Endothelial cell of hepatic sinusoid (primary cell): ENCODE measurements at regions not wholly inside any gene's neighbourhood (a gene's known extent, or its start where the extent isn't known, plus 50 kb on each side); places are given as distances from the start of the nearest gene placed in this dataset.
"Not testable (repeated sequence)": the region's sequence is repeated elsewhere in the genome, so short reads cannot be mapped to it uniquely, and the experiment has no call there.

Source experiments
- in situ Hi-C: cut with HindIII; loops from 2 replicates; pipeline ENCODE4 v1.10.0; 2017; ENCODE audit warnings: low sequenced_read_pairs

- in situ Hi-C loops: not testable (repeated sequence)
Measured at GRCh38 chr7:145805496-145805895, 311.1 kb upstream of the CNTNAP2 start.

GRCh38 chr7:145797507-145797906 lies 319.1 kb upstream of the CNTNAP2 start:
- in situ Hi-C loops: no loop called here

DNA sequence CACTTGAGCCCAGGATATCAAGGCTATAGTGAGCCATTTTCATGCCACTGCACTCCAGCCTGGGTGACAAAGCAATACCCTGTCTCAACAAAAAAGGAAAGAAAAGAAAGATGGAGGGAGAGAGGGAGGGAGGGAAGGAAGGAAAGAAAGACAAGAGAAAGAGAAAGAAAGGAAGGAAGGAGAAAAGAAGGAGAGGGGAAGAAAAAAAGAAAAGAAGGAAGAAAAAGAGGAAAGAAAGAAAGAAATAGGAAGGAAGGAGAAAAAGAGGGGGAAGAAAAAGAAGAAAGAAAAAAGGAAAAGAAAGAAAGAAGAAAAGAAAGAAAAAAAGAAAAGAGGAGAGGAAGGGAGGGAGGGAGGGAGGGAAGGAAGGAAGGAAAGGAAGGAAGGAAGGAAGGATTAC lies 321.5 kb upstream of the CNTNAP2 start:
- in situ Hi-C loops: no loop called here

GRCh38 chr7:145784809-145785780 lies 331.5 kb upstream of the CNTNAP2 start:
- in situ Hi-C loops: no loop called here

DNA sequence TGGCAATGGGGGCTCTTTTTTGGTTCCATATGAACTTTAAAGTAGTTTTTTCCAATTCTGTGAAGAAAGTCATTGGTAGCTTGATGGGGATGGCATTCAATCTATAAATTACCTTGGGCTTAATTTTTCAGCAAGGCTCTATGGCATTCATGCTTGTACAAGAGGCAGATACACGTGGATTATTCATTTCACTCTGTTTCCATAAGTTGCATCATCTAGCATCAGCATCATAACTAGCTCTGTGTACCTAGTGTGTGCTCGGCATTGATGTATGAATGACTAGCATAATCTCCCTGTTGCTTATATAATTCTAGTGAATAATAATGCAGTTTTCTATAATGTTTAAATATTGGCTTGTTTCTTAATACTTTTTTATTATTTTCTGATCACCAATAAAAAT lies 335.2 kb upstream of the CNTNAP2 start:
- in situ Hi-C loops: not testable (repeated sequence)

- in situ Hi-C loops: no loop called here
Measured at GRCh38 chr7:145779140-145779539, 337.5 kb upstream of the CNTNAP2 start.

DNA sequence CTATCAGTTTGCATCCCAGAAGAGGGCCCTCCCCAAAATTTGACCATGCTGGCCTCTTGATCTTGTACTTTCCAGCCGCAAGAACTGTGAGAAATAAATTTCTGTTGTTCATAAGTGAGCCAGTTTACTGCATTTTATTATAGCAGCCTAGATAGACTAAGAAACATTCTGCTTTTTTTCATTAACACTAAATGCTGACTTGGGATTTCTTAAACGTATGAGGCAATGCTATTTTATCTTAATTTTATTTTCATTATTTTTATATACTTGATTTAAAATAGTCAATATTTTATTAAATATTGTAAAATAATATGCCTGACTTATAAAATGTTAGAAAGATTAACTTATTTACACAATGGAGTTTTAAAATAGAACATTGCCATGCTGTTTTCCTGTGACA lies 341.8 kb upstream of the CNTNAP2 start:
- in situ Hi-C loops: no loop called here

DNA sequence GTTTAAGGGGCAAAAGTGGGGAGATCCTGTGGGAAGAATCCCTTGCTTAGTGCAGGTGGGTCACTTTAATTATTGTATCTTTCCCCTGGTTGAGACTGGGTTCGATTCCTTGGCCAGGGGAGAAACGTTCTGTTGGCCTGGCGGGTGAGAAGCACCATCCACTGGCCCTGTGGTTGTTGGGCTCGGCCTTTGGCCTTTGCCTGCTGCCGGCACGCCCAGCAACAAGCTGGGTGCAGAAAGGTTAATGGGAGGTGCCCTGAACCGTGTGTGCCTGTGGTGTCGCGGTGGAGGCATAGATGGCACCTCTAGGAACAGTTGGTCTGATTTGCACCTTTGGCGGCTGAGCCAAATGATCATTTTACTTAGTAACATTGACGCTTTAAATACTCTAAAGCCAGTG lies 363.6 kb upstream of the CNTNAP2 start:
- in situ Hi-C loops: no loop called here

DNA sequence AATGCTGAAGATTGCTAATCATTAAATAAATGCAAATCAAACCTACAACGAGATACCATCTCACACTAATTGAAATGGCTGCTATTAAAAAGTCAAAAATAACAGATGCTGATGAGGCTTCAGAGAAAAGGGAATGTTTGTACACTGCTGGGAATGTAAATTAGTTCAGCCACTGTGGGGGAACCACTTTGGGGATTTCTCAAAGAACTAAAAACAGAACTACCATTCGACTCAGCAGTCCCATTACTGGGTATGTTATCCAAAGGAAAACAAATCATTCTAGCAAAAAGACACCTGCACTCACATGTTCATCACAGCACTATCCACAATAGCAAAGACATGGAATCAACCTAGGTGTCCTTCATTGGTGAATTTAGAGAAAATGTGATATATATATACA lies 379.0 kb upstream of the CNTNAP2 start:
- in situ Hi-C loops: no loop called here

- in situ Hi-C loops: no loop called here
Measured at GRCh38 chr7:145735061-145735460, 381.5 kb upstream of the CNTNAP2 start.

DNA sequence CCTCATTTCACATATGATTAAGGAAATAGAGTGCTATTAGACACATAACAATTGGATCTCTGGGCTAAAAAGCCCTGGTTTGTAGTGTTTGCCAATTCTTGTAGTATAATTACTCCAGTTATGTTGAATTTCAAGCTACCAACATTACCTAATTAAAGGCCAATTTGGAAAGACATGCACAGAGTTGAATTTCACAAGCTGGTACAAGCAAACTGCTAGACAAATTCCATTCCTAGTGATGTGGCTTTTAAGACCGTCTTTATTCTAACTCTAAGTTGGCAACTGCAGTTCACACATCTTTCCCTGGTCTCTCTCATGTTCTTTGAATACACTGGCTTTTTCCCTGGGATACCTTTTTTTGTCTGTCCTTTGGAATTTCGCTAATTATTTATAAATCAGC lies 384.1 kb upstream of the CNTNAP2 start:
- in situ Hi-C loops: no loop called here

DNA sequence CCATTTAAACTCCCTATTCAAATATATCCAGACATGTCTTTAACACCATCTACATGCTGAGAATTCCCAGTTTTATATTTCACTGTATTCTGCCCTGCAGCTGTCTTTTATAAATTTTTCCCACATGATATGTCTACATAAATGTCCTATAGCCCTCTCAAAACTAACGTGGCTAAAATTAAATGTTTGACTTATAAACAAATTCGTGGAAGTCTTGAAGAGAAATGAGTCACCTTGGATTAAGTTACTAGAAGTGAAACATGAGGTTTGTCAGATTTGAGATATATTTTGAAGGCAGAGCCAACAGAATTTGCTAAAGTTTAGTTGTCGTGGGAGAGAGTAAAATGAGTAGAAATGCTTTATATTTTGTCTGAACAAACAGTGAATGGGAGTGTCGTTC lies 386.9 kb upstream of the CNTNAP2 start:
- in situ Hi-C loops: no loop called here

DNA sequence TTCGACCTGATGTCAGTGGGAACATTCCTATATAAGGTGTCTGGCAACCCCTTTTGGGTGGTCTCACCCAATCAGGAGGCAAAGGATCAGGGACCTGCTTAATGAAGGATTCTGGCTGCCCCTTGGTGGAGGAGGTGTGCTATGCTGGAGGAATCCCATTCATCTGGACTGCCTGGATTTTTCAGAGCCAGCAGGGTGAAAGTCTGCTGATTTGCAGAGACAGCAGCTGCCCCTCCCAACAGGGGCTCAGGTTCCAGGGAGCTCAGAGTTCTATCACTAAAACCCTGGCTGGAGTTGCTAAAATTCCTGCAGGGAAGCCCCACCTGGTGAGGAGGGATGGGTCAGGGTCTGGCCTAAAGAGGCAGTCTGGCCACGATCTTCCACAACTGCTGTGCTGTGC lies 398.5 kb upstream of the CNTNAP2 start:
- in situ Hi-C loops: no loop called here

DNA sequence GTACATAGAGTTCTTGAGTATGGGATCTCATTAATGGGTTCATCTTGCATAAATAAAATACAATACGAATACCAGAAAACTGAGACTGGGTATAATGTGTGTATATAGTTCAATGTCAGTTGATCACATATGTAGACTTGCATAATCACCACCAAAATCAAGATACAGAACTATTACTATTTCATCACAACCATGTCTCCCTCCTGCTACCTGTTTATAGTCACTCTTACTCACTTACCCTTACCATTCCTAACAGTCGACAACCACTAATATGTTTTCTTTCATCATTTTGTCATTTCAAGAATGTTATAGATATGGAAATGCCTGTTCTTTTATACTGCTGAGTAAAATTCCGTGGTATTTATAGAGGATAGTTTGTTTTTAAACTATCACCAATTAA lies 416.1 kb upstream of the CNTNAP2 start:
- in situ Hi-C loops: no loop called here

- in situ Hi-C loops: no loop called here
Measured at GRCh38 chr7:145698526-145699262, 417.9 kb upstream of the CNTNAP2 start.

- in situ Hi-C loops: not testable (repeated sequence)
Measured at GRCh38 chr7:145697412-145698107, 419.0 kb upstream of the CNTNAP2 start.

- in situ Hi-C loops: no loop called here
Measured at GRCh38 chr7:145696071-145696470, 420.5 kb upstream of the CNTNAP2 start.

GRCh38 chr7:145692237-145692950 lies 424.2 kb upstream of the CNTNAP2 start:
- in situ Hi-C loops: no loop called here

GRCh38 chr7:145691377-145691914 lies 425.2 kb upstream of the CNTNAP2 start:
- in situ Hi-C loops: no loop called here

- in situ Hi-C loops: no loop called here
Measured at GRCh38 chr7:145681646-145682045, 435.0 kb upstream of the CNTNAP2 start.
